ENCODE measurements at regions not wholly inside any gene's neighbourhood (a gene's known extent, or its start where the extent isn't known, plus 50 kb on each side); places are given as distances from the start of the nearest gene placed in this dataset.

GRCh38 chr6:152904678-152905077 lies 78.2 kb downstream of the FBXO5 start:
- no peaks in the 10 kb centered on the region for H3K27me3 ChIP-seq
- DNase-seq (ENCODE audit: low spot score in 2 of 2) = no peak
- no peaks in the 10 kb centered on the region for H3K4me1 ChIP-seq
- no peak overlapping the region for H3K27ac ChIP-seq
- H3K36me3 ChIP-seq = no peaks in the 10 kb centered on the region
- TF ChIP-seq POLR2A (IDR thresholded peaks at IDR 0.05) = no peak
- TF ChIP-seq CTCF (IDR thresholded peaks at IDR 0.05) = no peak
- TF ChIP-seq EP300 (IDR thresholded peaks at IDR 0.05) = no peak
- H3K4me3 ChIP-seq = no peak overlapping the region
- no peaks in the 10 kb centered on the region for H3K9me3 ChIP-seq

- H3K36me3 ChIP-seq = no peaks in the 10 kb centered on the region
- no peaks in the 10 kb centered on the region for H3K4me1 ChIP-seq
- H3K27me3 ChIP-seq = no peaks in the 10 kb centered on the region
- H3K9me3 ChIP-seq = no peaks in the 10 kb centered on the region
- DNase-seq (ENCODE audit: low spot score in 2 of 2) = no peak
- no peak overlapping the region for H3K27ac ChIP-seq
- no peak overlapping the region for H3K4me3 ChIP-seq
- 71 to 78% methylated on average over 2 of the region's 2 CpGs for WGBS, 2 donors
- no peak for TF ChIP-seq CTCF (IDR thresholded peaks at IDR 0.05)
- TF ChIP-seq EP300 (IDR thresholded peaks at IDR 0.05) = no peak
- no peak for TF ChIP-seq POLR2A (IDR thresholded peaks at IDR 0.05)
These were observed 77.1 kb downstream of the FBXO5 start for GRCh38 chr6:152905551-152906299.

- 70 to 78% methylated on average over 2 of the region's 2 CpGs for WGBS, 2 donors
- H3K9me3 ChIP-seq = peaks cover 0 to 10% (median 0%) of the 10 kb centered on the region in 4 donors
- H3K27ac ChIP-seq = no peak overlapping the region
- H3K4me1 ChIP-seq = no peaks in the 10 kb centered on the region
- TF ChIP-seq CTCF (IDR thresholded peaks at IDR 0.05) (no peak), POLR2A (IDR thresholded peaks at IDR 0.05) (no peak)
- H3K27me3 ChIP-seq = no peaks in the 10 kb centered on the region
- no peak overlapping the region for H3K4me3 ChIP-seq
- no peak for DNase-seq (ENCODE audit: low spot score in 2 of 2)
- no peaks in the 10 kb centered on the region for H3K36me3 ChIP-seq
These were observed 73.6 kb downstream of the FBXO5 start for GRCh38 chr6:152909241-152909640.

- WGBS, 2 donors = 39 to 49% methylated on average over 1 of the region's 1 CpG
- H3K9me3 ChIP-seq = peaks cover 0 to 10% (median 0%) of the 10 kb centered on the region in 4 donors
- no peaks in the 10 kb centered on the region for H3K4me1 ChIP-seq
- no peak for DNase-seq (ENCODE audit: low spot score in 2 of 2)
- TF ChIP-seq EP300 (IDR thresholded peaks at IDR 0.05) (no peak), CTCF (IDR thresholded peaks at IDR 0.05) (no peak), POLR2A (IDR thresholded peaks at IDR 0.05) (no peak)
- H3K27me3 ChIP-seq = no peaks in the 10 kb centered on the region
- H3K4me3 ChIP-seq = no peak overlapping the region
- no peak overlapping the region for H3K27ac ChIP-seq
- no peaks in the 10 kb centered on the region for H3K36me3 ChIP-seq
These were observed 66.8 kb downstream of the FBXO5 start for GRCh38 chr6:152916035-152916434.

- Histone ChIP-seq H3K4me1 (no peaks in the 10 kb centered on the region), H3K27ac (no peak overlapping the region), H3K27me3 (no peaks in the 10 kb centered on the region), H3K9me3 (peaks cover 0 to under 1% (median 0%) of the 10 kb centered on the region in 4 donors), H3K4me3 (no peak overlapping the region), H3K36me3 (no peaks in the 10 kb centered on the region)
- DNase-seq (ENCODE audit: low spot score in 2 of 2) = no peak
- WGBS, 2 donors = 77 to 79% methylated on average over 3 of the region's 3 CpGs
- no peak for TF ChIP-seq CTCF (IDR thresholded peaks at IDR 0.05)
- TF ChIP-seq POLR2A (IDR thresholded peaks at IDR 0.05) = no peak
- TF ChIP-seq EP300 (IDR thresholded peaks at IDR 0.05) = no peak
These were observed 63.9 kb downstream of the FBXO5 start for GRCh38 chr6:152918991-152919390.
